Peyer's patch (tissue), 4 donors: ENCODE measurements at regions not wholly inside any gene's neighbourhood (a gene's known extent, or its start where the extent isn't known, plus 50 kb on each side); places are given as distances from the start of the nearest gene placed in this dataset.

Experiments used
- CTCF ChIP-seq, 6 experiments: fragments of 450-650 bp in 4 of 6; fragments of 200-600 bp in 2 of 6; sonication (generic) in 1 of 6; IDR thresholded peaks; one replicate each; pipeline ENCODE4 v1.5.1; 2017 to 2019; ENCODE audit warnings: antibody characterized with exemption in 6 of 6, mild to moderate bottlenecking in 3 of 6, moderate library complexity in 1 of 6
- POLR2A ChIP-seq, 2 donors: fragments of 450-650 bp; IDR thresholded peaks; one replicate each; pipeline ENCODE4 v1.5.1; 2017; ENCODE audit warnings: antibody characterized with exemption in 2 of 2, mild to moderate bottlenecking in 2 of 2, moderate library complexity in 2 of 2

DNA sequence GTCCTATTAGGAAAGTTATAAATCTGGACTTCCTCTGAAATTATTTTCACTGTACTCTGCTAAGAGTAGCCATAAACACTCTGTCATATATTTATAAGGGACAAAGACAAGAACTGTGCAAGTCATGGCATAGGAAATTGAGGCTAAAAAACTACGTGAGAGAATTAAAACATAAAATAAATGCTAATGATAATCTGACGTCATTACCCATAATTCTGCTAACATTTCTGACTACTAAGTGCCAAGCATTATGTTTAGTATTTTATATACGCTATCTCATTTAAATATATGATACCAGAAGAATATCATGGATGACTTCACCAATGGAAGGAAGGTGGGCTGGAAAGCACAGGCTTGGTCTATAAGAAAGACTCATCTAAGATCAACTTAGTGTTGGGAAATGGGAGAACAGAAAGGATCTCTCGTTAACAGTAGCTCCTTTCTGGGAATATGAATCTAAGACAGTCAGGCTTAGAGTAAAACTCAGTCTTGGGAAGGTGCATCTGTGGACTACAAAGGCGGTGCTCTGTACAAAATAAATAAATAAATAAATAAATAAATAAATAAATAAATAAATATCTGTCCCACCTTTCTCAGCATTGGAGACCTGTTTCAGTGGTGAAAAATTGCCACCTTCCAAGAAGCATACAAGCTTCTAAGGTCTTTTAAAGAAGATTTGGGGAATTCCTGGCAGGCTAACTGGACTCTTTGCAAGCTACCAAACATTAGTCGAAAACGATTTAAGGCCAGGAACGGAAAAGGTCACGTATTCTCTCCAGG lies 267.4 kb downstream of the CGGBP1 start:
- no peak for TF ChIP-seq CTCF (IDR thresholded peaks at IDR 0.05)
- no peak for TF ChIP-seq POLR2A (IDR thresholded peaks at IDR 0.05)
